ENCODE measurements at regions not wholly inside any gene's neighbourhood (a gene's known extent, or its start where the extent isn't known, plus 50 kb on each side); places are given as distances from the start of the nearest gene placed in this dataset.

DNA sequence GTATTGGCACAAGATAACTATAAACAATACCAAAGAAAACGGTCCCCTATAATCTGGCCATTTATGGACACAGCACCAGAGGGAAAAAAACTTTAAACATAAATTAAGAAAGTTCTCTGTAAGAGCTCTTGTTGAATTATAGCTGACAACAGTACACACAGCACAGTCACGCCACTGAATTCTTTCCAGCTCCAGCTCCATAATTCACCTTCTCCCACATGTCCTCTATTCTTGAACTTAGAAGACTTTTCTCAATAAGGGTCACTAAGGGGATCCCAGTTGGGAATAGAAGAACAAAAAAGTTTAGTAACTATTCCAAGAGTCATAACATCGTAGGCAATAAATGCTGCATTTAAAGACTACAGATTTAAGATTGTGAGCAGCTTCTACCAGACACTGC is 124.6 kb upstream of the CYP1B1 start:
- CTCF ChIA-PET: interaction anchor here (1.3 kb wide), 1 partner anchor 8 kb away, joined by 3 read pairs; no protein-coding TSS in a partner anchor
- no peaks in the 10 kb centered on the region for H3K36me3 ChIP-seq (ENCODE audit: control insufficient read depth, insufficient read depth, low read length)
- TF ChIP-seq, protein P1, sequence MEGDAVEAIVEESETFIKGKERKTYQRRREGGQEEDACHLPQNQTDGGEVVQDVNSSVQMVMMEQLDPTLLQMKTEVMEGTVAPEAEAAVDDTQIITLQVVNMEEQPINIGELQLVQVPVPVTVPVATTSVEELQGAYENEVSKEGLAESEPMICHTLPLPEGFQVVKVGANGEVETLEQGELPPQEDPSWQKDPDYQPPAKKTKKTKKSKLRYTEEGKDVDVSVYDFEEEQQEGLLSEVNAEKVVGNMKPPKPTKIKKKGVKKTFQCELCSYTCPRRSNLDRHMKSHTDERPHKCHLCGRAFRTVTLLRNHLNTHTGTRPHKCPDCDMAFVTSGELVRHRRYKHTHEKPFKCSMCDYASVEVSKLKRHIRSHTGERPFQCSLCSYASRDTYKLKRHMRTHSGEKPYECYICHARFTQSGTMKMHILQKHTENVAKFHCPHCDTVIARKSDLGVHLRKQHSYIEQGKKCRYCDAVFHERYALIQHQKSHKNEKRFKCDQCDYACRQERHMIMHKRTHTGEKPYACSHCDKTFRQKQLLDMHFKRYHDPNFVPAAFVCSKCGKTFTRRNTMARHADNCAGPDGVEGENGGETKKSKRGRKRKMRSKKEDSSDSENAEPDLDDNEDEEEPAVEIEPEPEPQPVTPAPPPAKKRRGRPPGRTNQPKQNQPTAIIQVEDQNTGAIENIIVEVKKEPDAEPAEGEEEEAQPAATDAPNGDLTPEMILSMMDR (IDR thresholded peaks at IDR 0.05; ENCODE audit: insufficient read depth, low read depth, low read length): no peak

DNA sequence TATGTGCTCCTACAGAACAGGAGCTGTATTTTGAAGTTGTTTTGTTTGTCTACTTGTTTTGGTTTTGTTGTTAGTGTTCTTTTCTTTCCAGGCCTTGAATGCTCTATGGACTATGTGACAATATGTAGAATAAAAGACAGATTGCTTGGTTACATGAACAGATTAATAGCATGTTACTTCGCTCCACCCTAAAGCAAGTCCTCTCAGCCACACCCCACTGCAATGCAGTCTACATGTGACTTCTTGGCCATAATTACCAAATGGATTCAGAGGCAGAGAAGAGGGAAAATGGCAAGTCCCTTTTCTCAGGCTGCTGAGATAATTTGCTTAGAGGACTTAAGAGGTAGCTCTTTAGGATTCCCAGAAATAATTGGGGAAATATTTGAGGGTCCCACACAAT is 123.2 kb upstream of the CYP1B1 start:
- no peaks in the 10 kb centered on the region for H3K36me3 ChIP-seq (ENCODE audit: control insufficient read depth, insufficient read depth, low read length)
- ChIA-PET POLR2A (no interaction called here), CTCF (no interaction called here)
- no peak for DNase-seq (ENCODE audit: low read depth)
- H3K27me3 ChIP-seq (ENCODE audit: control insufficient read depth, insufficient read depth, low read length): no peaks in the 10 kb centered on the region
- no peak overlapping the region for H3K4me3 ChIP-seq (ENCODE audit: low read depth, low read length)
- TF ChIP-seq, protein P1 (IDR thresholded peaks at IDR 0.05; ENCODE audit: insufficient read depth, low read depth, low read length): no peak

More for the DNA sequence above, 124.6 kb upstream of the CYP1B1 start:
- DNase-seq (ENCODE audit: low read depth): no peak
- Histone ChIP-seq H3K4me3 (ENCODE audit: low read depth, low read length) (no peak overlapping the region), H3K27me3 (ENCODE audit: control insufficient read depth, insufficient read depth, low read length) (no peaks in the 10 kb centered on the region)
- POLR2A ChIA-PET: no interaction called here

DNA sequence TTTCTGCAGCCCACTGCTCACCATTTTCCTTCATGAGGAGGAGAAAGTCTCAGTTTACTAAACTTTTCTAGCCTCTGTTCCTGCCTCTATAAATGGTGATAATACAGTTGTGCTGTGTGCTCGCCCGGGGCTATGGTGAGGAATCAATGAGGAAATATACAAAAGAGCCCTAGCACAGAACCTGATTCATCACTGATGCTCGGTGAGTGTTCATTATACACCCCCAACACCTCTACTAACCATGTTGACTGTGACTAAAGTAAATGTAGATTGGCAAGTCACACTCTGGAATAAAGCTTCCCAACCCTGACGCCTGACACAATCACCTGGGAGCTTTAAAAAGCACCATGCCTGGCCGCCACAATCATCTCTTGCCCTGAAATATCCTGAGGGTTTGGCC is 118.8 kb upstream of the CYP1B1 start:
- CTCF ChIA-PET: no interaction called here
- Histone ChIP-seq H3K4me3 (ENCODE audit: low read depth, low read length) (no peak overlapping the region), H3K36me3 (ENCODE audit: control insufficient read depth, insufficient read depth, low read length) (no peaks in the 10 kb centered on the region), H3K27me3 (ENCODE audit: control insufficient read depth, insufficient read depth, low read length) (no peaks in the 10 kb centered on the region)
- DNase-seq (ENCODE audit: low read depth): no peak
- POLR2A ChIA-PET: no interaction called here
- TF ChIP-seq, protein P1 (IDR thresholded peaks at IDR 0.05; ENCODE audit: insufficient read depth, low read depth, low read length): no peak

DNA sequence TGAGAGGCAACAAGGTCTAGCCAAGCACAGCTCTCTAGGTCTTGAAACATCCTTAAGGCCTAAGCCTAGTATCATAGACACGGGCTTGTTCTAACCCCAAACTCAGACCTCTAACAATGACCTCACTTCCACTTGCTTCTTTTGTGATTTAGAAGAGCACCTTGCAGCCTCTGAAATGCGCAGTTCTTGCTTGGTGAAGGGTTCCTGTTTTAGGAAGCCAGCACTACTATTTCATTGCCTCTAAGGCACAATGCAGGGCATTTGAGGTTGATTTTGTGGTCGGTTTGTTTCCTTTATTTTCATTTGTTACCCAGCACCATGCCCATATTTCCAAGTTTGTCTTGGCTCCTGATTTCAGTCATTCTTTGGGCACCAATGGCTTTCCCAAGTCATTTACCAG is 117.0 kb upstream of the CYP1B1 start:
- ChIA-PET POLR2A (no interaction called here), CTCF (interaction anchor here (0.7 to 1.3 kb wide), 4 partner anchors 8 to 117 kb away, joined by 3 read pairs; partner anchors contain the start of gene CYP1B1)
- TF ChIP-seq, protein P1 (IDR thresholded peaks at IDR 0.05; ENCODE audit: insufficient read depth, low read depth, low read length): no peak
- Histone ChIP-seq H3K4me3 (ENCODE audit: low read depth, low read length) (no peak overlapping the region), H3K36me3 (ENCODE audit: control insufficient read depth, insufficient read depth, low read length) (no peaks in the 10 kb centered on the region), H3K27me3 (ENCODE audit: control insufficient read depth, insufficient read depth, low read length) (no peaks in the 10 kb centered on the region)
- DNase-seq (ENCODE audit: low read depth): no peak

DNA sequence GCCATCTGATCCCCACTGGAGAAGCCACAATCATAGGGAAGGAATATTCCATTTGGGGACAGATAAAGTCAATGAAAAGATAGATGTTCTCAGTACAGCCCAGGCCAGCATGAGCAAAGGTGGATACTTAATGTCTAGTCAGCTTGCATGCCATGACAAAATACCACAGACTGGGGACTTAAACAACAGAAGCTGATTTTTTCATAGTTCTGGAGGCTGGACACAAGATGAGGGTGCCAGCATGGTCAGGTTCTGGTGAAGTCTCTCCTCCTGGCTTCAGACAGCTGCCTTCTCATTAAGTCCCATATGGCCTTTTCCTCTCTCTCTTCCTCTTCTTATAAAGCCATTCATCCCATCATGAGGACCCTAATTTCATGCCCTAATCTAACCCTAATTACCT is 116.1 kb upstream of the CYP1B1 start:
- H3K4me3 ChIP-seq (ENCODE audit: low read depth, low read length): no peak overlapping the region
- DNase-seq (ENCODE audit: low read depth): no peak
- ChIA-PET POLR2A (no interaction called here), CTCF (interaction anchor here (0.9 to 1.3 kb wide), 2 partner anchors 9 to 116 kb away, joined by 3 read pairs; partner anchors contain the start of gene CYP1B1)
- TF ChIP-seq, protein P1 (IDR thresholded peaks at IDR 0.05; ENCODE audit: insufficient read depth, low read depth, low read length): no peak
- no peaks in the 10 kb centered on the region for H3K27me3 ChIP-seq (ENCODE audit: control insufficient read depth, insufficient read depth, low read length)
- no peaks in the 10 kb centered on the region for H3K36me3 ChIP-seq (ENCODE audit: control insufficient read depth, insufficient read depth, low read length)

All from BJ (cell line).